SK-N-SH treated with all-trans-retinoic acid at 6 μM for 48 hours (cell line): ENCODE measurements at regions not wholly inside any gene's neighbourhood (a gene's known extent, or its start where the extent isn't known, plus 50 kb on each side); places are given as distances from the start of the nearest gene placed in this dataset.

ENCODE experiments used
- ATAC-seq: fragments of 200-7000 bp; cut with Tn5 transposase; 3 replicates; pipeline ENCODE4 v1.9.1; 2020; ENCODE audit warnings: mild to moderate bottlenecking, moderate library complexity
- ARNTL ChIP-seq: fragments of 450-650 bp; formaldehyde crosslinking; IDR thresholded peaks from 2 replicates; pipeline ENCODE4 v1.5.0; 2020; ENCODE audit warnings: low read depth, mild to moderate bottlenecking, moderate library complexity, borderline replicate concordance
- CSDC2 ChIP-seq: fragments of 250-450 bp; sonication (Bioruptor Pico); IDR thresholded peaks from 2 replicates; pipeline ENCODE4 v1.5.0; 2020; ENCODE audit warnings: mild to moderate bottlenecking, moderate library complexity
- CSRNP3 ChIP-seq: fragments of 250-450 bp; sonication (Bioruptor Pico); IDR thresholded peaks from 2 replicates; pipeline ENCODE4 v1.5.1; 2021; ENCODE audit warnings: mild to moderate bottlenecking, moderate library complexity
- ISL1 ChIP-seq: fragments of 250-450 bp; sonication (Bioruptor Pico); IDR thresholded peaks from 2 replicates; pipeline ENCODE4 v2.1.2; 2022; ENCODE audit warnings: mild to moderate bottlenecking, moderate library complexity
- OSR1 ChIP-seq: fragments of 250-450 bp; sonication (Bioruptor Pico); IDR thresholded peaks from 2 replicates; pipeline ENCODE4 v1.8.0; 2022; ENCODE audit warnings: moderate library complexity, mild to moderate bottlenecking, inconsistent platforms
- PATZ1 ChIP-seq: fragments of 250-450 bp; sonication (Bioruptor Pico); IDR thresholded peaks from 2 replicates; pipeline ENCODE4 v1.8.0; 2020; ENCODE audit warnings: mild to moderate bottlenecking, moderate library complexity, borderline replicate concordance
- PPARA ChIP-seq: fragments of 250-450 bp; sonication (Bioruptor Pico); IDR thresholded peaks from 2 replicates; pipeline ENCODE4 v1.5.0; 2020; ENCODE audit warnings: mild to moderate bottlenecking, borderline replicate concordance
- RARB ChIP-seq: fragments of 250-450 bp; sonication (Bioruptor Pico); IDR thresholded peaks from 2 replicates; pipeline ENCODE4 v1.8.0; 2021; ENCODE audit warnings: mild to moderate bottlenecking, moderate library complexity
- TCF4 ChIP-seq: fragments of 250-450 bp; sonication (Bioruptor Pico); IDR thresholded peaks from 2 replicates; pipeline ENCODE4 v1.8.0; 2021; ENCODE audit warnings: mild to moderate bottlenecking, moderate library complexity, borderline replicate concordance
- TOX ChIP-seq: fragments of 250-450 bp; sonication (Bioruptor Pico); IDR thresholded peaks from 2 replicates; pipeline ENCODE4 v1.8.0; 2021; ENCODE audit warnings: mild to moderate bottlenecking, moderate library complexity, borderline replicate concordance
- TSHZ2 ChIP-seq: fragments of 250-450 bp; sonication (Bioruptor Pico); IDR thresholded peaks from 2 replicates; pipeline ENCODE4 v1.5.0; 2020; ENCODE audit warnings: mild to moderate bottlenecking, moderate library complexity
- ZC3H10 ChIP-seq: fragments of 250-450 bp; sonication (Bioruptor Pico); IDR thresholded peaks from 2 replicates; pipeline ENCODE4 v1.5.1; 2021; ENCODE audit warnings: mild to moderate bottlenecking, moderate library complexity
- ZFP30 ChIP-seq: fragments of 450-650 bp; formaldehyde crosslinking; IDR thresholded peaks from 2 replicates; pipeline ENCODE4 v1.5.0; 2022; ENCODE audit warnings: mild to moderate bottlenecking, moderate library complexity
- ZNF70 ChIP-seq: fragments of 450-650 bp; formaldehyde crosslinking; IDR thresholded peaks from 2 replicates; pipeline ENCODE4 v1.5.0; 2020; ENCODE audit warnings: mild to moderate bottlenecking, moderate library complexity
- ZNF8 ChIP-seq: fragments of 450-650 bp; formaldehyde crosslinking; IDR thresholded peaks from 2 replicates; pipeline ENCODE4 v1.5.0; 2020; ENCODE audit warnings: mild to moderate bottlenecking, moderate library complexity

- ATAC-seq: no peak
Observed at GRCh38 chr5:125611541-125611940, 811.7 kb upstream of the GRAMD2B start.

GRCh38 chr5:125612181-125612721 lies 811.0 kb upstream of the GRAMD2B start:
- ATAC-seq: no peak
- TF ChIP-seq CSRNP3 (CRISPR knock-in tag): no peak
- TF ChIP-seq PATZ1 (CRISPR knock-in tag): no peak
- TF ChIP-seq PPARA (CRISPR knock-in tag): no peak
- no peak for TF ChIP-seq RARB (CRISPR knock-in tag)
- no peak for TF ChIP-seq CSDC2

More at GRCh38 chr5:125611541-125611940, 811.7 kb upstream of the GRAMD2B start:
- no peak for TF ChIP-seq TSHZ2 (CRISPR knock-in tag)
- no peak for TF ChIP-seq ZC3H10 (CRISPR knock-in tag)
- no peak for TF ChIP-seq TOX (CRISPR knock-in tag)
- no peak for TF ChIP-seq RARB (CRISPR knock-in tag)
- no peak for TF ChIP-seq ZNF8 (CRISPR knock-in tag)
- TF ChIP-seq ISL1 (CRISPR knock-in tag): no peak
- no peak for TF ChIP-seq CSRNP3 (CRISPR knock-in tag)

GRCh38 chr5:125612776-125613175 lies 810.4 kb upstream of the GRAMD2B start:
- peak; percentile 60; the same call in 1 of the 3 replicates for ATAC-seq

GRCh38 chr5:125630237-125630636 lies 793.0 kb upstream of the GRAMD2B start:
- ATAC-seq: no peak
- TF ChIP-seq OSR1 (CRISPR knock-in tag): no peak
- no peak for TF ChIP-seq TCF4 (CRISPR knock-in tag)
- TF ChIP-seq CSRNP3 (CRISPR knock-in tag): no peak
- no peak for TF ChIP-seq PATZ1 (CRISPR knock-in tag)
- no peak for TF ChIP-seq ZFP30 (CRISPR knock-in tag)
- no peak for TF ChIP-seq ISL1 (CRISPR knock-in tag)
- TF ChIP-seq ARNTL: no peak

More at GRCh38 chr5:125612776-125613175, 810.4 kb upstream of the GRAMD2B start:
- TF ChIP-seq ZNF70 (no peak), ZC3H10 (CRISPR knock-in tag) (0 out of 2 replicates have a peak, but pooled peaks have one; percentile 9)
- TF ChIP-seq, all 23 proteins: peak for 1
